ENCODE measurements at regions not wholly inside any gene's neighbourhood (a gene's known extent, or its start where the extent isn't known, plus 50 kb on each side); places are given as distances from the start of the nearest gene placed in this dataset.
A peak's percentile ranks its signal among the peaks of the same experiment; 100 is the strongest.

DNA sequence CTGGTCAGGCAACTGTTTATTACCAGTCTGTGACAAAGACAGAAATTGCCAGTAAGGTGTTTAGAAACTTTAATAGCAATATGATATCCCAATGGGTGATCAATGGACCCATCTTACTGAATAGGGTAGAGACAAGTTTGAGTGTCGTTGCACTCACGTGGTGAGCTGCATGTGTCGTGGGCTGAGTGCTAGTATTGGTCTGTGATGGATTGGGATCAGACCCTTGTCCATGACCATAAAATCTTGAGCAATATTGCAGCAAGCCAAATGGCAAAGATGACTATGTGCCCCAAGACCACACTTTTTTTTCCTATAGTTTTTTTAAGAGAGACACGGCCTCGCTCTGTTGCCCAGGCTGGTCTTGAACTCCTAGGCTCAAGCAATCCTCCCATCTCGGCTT is 114.5 kb downstream of the PALM2AKAP2 start:
- H3K27ac ChIP-seq (ENCODE audit: insufficient read depth, low read length): no peak overlapping the region
- H3K4me1 ChIP-seq (ENCODE audit: control insufficient read depth, insufficient read depth, low read length): peaks cover 5% of the 10 kb centered on the region; the same call in 1 of the 2 replicates
- H3K79me1 ChIP-seq (ENCODE audit: low read depth in 1 of 2, low read length in 2 of 2): peaks cover 8 to 36% of the 10 kb centered on the region in 2 experiments; a peak in 3 of 4 replicates
- H2BK20ac ChIP-seq (ENCODE audit: low read depth, low read length): no peak overlapping the region
- no peaks in the 10 kb centered on the region for H3K9me3 ChIP-seq (ENCODE audit: control insufficient read depth, insufficient read depth, low read length)
- 0 out of 4 replicates have a peak overlapping the region, but pooled peaks of 1 of the 2 experiments have one; percentile 1 for H4K8ac ChIP-seq (ENCODE audit: low read depth in 2 of 2, low read length in 2 of 2)
- no TSS peak for BruUV-seq (replicated peaks)
- ATAC-seq (ENCODE audit: low read depth) (no peak), DNase-seq (no peak)
- H3K4ac ChIP-seq (ENCODE audit: low read depth, low read length): peak overlapping the region; percentile 21; the same call in 1 of the 2 replicates
- 0 out of 2 replicates have a peak overlapping the region, but pooled peaks have one; percentile 5 for H3K18ac ChIP-seq (ENCODE audit: low read depth, low read length)
- H2AK5ac ChIP-seq (ENCODE audit: low read depth, low read length): peak overlapping the region; percentile 46; the same call in 1 of the 2 replicates
- H3K4me3 ChIP-seq (ENCODE audit: insufficient read depth, low read depth, low read length): no peak overlapping the region
- no peak overlapping the region for H2AFZ ChIP-seq (replicated peaks; ENCODE audit: low read length, poor library complexity)
- dilution Hi-C loops (cut with HindIII; ENCODE audit: low sequenced_read_pairs, unreplicated experiment): no loop called here
- intact Hi-C loops (cut with micrococcal nuclease): no loop called here
- CTCF ChIA-PET: interaction anchor here (0.9 to 1.0 kb wide), 2 partner anchors 9 to 268 kb away, joined by 3 read pairs; no protein-coding TSS in a partner anchor
- H4K91ac ChIP-seq (ENCODE audit: insufficient read depth, low read depth, low read length): no peak overlapping the region
- no peak for TF ChIP-seq FOS (IDR thresholded peaks at IDR 0.05; ENCODE audit: low read depth, low read length)
- TF ChIP-seq CEBPB (IDR thresholded peaks at IDR 0.05; ENCODE audit: low read depth, low read length): peak; percentile 17; the same call in 1 of the 2 replicates
- H2BK15ac ChIP-seq (ENCODE audit: low read depth, low read length): no peak overlapping the region
- WGBS, 2 experiments (ENCODE audit: extremely low coverage in 2 of 2, insufficient read length in 1 of 2): 100% methylated on average over 1 of the region's 6 CpGs; no CpG with 5 or more reads in 1 of the 2 experiments
- H2BK120ac ChIP-seq (ENCODE audit: low read depth, low read length): no peak overlapping the region; the same call in 1 of the 2 replicates
- H3K36me3 ChIP-seq (ENCODE audit: control insufficient read depth, insufficient read depth, low read length): no peaks in the 10 kb centered on the region
- H4K5ac ChIP-seq (ENCODE audit: low read depth, low read length): no peak overlapping the region
- no peak overlapping the region for H2AK9ac ChIP-seq (replicated peaks; ENCODE audit: low read depth, low read length, poor library complexity)
- peaks cover 19% of the 10 kb centered on the region for H3K9me1 ChIP-seq (ENCODE audit: insufficient read depth, low read length)
- H4K20me1 ChIP-seq (ENCODE audit: insufficient read depth, low read length): peaks cover 12% of the 10 kb centered on the region; the same call in 1 of the 2 replicates
- no peak overlapping the region for H2BK5ac ChIP-seq (ENCODE audit: low read depth, low read length, poor library complexity, severe bottlenecking)
- H3K4me2 ChIP-seq (ENCODE audit: low read depth, low read length): no peak overlapping the region
- H3K9ac ChIP-seq (ENCODE audit: low read depth, low read length): no peak overlapping the region
- POLR2A ChIA-PET (ENCODE audit: unreplicated experiment): no interaction called here
- H3K27me3 ChIP-seq (ENCODE audit: control insufficient read depth, insufficient read depth, low read length): no peaks in the 10 kb centered on the region
- in situ Hi-C loops (cut with MboI; ENCODE audit: low sequenced_read_pairs): loop anchor here (5.0 kb wide), 1 partner anchor 322 kb away; no protein-coding TSS in a partner anchor
- H3K14ac ChIP-seq (replicated peaks; ENCODE audit: low read depth, low read length): peak overlapping the region; percentile 20; the same call in 1 of the 2 replicates
- no peak overlapping the region for H3K23ac ChIP-seq (ENCODE audit: low read depth, low read length)
- no peak overlapping the region; the same call in 1 of the 2 replicates for H3K56ac ChIP-seq (ENCODE audit: extremely low read depth, insufficient read depth, low read length)

Measured in IMR-90 (cell line).